Stimulated activated CD4-positive, alpha-beta T cell treated with anti-CD3 and anti-CD28 coated beads, Interleukin-12 subunit alpha, Interleukin-12 subunit beta, amount 100 ng/mL, for 48 hours (primary cell): ENCODE measurements at regions not wholly inside any gene's neighbourhood (a gene's known extent, or its start where the extent isn't known, plus 50 kb on each side); places are given as distances from the start of the nearest gene placed in this dataset.

Experiments used
- DNase-seq, 3 donors: peaks; one replicate each; pipeline ENCODE4 v3.0.0-alpha.2; 2020; ENCODE audit warnings: low read depth in 2 of 3, low spot score in 1 of 3

DNA sequence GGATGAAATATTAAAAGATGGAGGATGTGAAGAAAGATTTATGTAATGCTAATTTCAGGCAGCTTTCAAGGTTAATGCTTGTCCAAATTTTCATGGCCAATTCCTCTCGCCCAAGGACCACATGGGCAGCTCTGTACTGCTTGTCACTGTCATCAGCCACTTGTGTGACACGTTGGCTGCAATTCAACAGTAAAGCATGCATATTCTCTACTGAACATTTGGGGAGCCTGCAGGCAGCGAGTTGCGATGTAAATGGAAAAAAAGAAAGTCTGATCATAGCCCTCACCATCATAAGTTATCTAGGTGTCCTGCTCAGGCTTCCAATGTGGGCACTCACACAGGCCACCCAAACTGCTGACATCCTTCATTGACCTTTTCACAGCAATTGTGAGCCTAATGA is 1026.8 kb upstream of the NR2F2 start:
- no peak for DNase-seq

GRCh38 chr15:95304151-95304946 is 1026.2 kb upstream of the NR2F2 start:
- DNase-seq: no peak

DNA sequence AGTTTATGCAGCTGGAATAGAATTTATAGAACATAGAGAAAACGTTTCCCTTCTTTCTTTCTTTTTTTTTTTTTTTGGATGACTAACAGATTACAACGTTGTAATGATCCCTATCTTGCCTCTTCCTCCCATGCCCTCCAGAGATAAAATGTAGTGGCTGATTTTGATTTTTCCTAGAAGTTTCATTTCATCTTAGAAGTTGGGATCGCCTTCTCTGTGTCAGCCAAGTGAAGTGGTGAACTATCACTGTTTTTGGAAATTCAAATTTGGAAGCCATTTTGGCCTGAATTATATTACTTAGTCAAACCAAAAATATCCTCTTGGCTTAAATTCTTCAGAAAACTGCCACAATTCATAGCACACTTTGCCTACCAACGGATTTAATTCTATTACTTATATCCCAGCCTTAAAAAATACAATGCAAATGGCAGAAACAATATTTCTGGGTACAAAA is 1025.5 kb upstream of the NR2F2 start:
- DNase-seq: no peak

DNA sequence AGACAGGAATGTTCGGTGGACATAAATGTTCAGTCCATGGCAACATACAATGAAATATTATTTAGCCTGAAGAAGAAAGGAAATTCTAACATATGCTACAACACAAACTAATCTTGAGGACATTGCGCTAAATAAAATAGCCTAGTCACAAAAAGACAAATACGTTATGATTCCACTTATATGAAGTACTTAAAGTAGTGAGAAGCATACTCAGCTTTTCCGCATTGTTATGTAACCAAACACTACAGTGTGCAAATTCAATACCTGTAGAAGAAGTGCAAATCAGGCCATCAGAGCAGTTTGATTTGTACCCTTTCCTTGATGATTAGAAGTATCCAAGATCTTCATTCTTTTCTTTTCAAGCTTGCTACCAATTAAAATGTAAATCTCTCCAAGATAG is 1023.4 kb upstream of the NR2F2 start:
- no peak for DNase-seq

DNA sequence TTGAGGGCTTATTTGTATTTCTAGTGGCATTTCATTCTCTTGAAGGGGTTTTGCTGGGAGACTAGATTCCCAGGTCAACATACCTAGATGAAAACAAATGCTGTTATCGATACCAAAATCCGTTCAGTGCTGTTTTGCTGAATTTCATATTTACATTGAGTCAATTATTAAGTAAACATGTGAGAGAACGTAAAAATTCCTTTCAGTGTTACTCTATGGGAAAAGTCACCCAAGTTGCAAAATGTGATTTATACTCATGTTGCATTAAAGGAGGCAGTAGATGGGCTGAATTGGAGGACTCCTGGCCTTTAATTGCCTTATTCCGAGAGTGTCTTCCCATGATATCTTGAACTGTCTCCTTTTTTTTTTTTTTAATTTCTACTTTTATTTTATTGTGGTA is 1011.3 kb upstream of the NR2F2 start:
- DNase-seq: no peak

GRCh38 chr15:95323796-95324195 is 1006.7 kb upstream of the NR2F2 start:
- no peak for DNase-seq

DNA sequence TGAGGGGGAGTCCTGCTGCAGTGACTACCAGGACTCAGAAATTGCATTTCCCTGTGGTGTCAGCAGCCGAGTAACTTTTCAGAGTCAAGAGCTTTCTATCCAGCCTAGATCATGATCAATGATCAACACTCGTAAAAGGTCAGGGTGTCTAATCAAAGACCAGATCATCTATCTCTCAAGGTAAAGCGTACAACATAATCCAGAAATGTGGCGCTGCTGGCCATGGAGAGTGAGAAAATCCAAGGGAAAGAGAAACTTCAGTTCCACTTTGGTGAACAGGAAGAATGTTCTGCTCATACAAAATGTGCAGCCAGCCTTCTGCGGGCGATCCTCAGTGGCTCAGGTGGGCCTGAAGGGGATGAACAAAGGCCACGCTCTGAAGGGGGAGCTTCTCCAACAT is 1005.8 kb upstream of the NR2F2 start:
- DNase-seq: no peak

DNA sequence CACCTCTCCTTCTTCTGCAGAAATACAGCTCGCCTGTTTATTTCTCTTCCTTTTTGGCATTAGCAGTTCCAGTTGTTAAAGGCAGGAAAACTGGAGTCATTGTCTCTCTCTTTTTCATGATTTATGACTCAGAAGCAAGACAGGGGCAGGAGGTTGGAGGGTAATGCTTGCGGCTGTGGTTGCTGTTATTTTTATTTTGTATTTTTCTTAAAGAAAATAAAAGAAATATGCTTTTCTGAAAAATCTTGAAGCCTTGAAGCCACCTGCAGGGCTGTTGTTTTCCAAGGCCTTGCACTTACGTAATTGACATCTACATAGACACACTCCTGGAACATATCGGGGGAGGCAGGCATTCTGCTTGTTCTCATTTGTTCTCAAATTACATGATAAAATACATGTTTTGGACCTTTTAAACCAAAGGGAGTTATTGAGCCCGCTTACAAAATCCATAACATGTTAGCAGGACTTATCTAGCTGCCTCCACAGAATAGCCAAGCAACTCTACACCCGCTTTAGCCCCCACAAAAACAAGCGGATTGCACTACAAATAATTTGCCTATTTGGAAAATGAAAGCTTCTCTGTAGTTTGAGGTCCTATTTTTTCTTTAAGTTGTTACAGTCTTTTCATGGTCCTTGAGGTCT is 1004.6 kb upstream of the NR2F2 start:
- DNase-seq: no peak

DNA sequence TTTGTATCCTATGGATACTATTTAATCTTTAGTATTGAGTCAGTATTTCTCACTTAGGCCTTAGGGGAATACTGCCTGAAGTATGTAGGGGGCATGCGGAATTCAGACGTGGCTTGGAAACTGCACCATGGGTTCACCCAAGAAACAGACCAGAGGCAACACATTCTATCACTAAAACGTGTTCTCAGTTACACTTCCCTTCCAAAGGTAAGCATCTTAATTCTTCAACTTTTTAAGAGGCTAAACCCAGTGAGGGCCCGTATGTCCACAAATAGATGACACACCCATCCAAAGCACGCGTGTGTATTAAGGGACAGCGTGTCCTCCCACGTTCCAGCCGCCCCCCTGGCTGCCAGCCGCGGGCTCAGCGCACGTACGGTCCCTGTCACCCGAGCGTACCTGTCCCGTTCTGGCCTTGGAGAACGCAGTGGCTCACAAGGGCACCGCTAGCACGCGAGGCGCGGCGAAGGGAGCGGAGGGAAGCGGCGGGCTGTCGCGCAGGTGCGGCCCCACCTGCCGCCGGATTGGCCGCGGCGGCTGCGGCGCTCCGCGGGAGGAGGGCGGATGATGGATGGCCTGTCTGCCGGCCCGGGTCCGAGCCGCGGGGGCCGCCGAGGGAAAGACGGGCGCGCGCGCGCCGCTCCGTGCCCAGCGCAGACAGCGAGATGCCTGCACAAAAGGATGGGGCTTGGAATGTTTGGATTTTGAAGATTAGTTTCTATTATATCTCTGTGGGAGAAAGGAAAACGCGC is 1003.9 kb upstream of the NR2F2 start:
- no peak for DNase-seq

DNA sequence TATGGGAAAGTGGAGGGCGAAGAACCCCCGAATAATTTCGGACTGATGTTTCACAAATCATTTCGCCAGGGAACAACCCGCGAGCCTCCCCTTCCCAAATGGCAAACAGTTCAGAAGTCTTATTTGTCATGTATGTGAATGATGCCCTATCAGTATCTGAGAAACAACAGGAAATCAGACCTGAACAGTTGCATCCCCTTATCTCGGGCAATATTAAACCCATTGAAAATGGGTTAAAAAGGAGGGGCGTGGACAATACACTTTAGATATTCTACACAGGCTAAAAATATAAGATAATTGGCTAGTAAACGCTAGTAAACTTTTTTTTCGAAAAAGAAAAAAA is 1003.3 kb upstream of the NR2F2 start:
- DNase-seq: no peak

- DNase-seq: no peak
Measured at GRCh38 chr15:95327661-95328060, 1002.8 kb upstream of the NR2F2 start.

DNA sequence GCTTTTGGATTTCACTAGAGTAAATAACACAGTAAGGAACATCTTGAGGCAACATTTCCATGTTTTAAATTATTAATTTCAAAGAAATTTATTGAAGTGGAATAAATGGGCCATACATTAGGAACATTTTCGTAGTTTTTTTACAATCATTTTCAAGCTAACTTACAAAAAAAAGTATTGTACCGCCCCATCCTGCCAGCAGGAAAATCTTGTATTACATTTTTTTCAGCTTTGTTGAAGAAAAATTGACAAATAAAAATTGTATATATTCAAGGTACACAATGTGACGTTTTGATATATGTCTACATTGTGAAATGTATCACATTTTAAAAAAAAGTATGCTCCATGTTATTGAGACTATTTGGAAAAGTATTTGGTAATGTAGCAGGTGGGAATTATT is 1001.9 kb upstream of the NR2F2 start:
- no peak for DNase-seq

GRCh38 chr15:95329362-95329761 is 1001.1 kb upstream of the NR2F2 start:
- no peak for DNase-seq

DNA sequence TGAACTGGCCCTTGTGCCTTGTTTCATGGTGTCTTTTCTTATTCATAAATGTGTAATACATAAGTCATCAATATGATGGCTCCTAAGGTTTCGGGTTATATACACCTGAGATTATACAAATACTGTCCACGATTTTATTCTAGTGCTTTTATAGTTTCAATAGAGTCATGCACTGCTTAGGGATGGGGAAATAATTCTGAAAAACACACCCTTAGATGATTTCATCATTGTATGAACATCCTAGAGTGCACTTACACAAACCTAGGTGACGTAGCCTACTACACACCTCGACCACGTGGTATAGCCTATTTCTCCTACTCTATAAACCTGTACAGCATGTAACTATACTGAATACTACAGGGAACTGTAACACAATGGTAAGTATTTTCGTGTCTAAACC is 988.8 kb upstream of the NR2F2 start:
- no peak for DNase-seq

DNA sequence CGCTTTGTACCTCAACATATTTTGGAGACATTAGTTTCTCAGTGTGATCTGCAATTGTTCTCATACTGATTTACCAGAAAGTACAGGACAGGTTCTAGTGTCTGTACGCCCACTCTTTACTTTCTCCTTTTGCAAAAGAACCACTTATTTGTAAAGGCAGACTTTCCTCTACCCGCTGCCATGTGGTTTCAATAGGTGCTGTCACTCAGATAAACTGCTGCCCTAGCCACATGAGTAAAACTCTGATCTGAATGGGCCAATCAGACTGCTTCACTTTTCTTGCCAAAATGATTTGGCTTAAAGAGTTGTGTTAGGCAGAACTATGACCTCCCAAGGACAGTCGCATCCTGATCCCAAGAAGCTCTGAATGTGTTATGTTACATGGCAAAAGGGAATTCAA is 984.6 kb upstream of the NR2F2 start:
- no peak for DNase-seq

GRCh38 chr15:95346721-95347475 is 983.6 kb upstream of the NR2F2 start:
- DNase-seq: no peak

GRCh38 chr15:95347837-95348236 is 982.7 kb upstream of the NR2F2 start:
- DNase-seq: no peak

DNA sequence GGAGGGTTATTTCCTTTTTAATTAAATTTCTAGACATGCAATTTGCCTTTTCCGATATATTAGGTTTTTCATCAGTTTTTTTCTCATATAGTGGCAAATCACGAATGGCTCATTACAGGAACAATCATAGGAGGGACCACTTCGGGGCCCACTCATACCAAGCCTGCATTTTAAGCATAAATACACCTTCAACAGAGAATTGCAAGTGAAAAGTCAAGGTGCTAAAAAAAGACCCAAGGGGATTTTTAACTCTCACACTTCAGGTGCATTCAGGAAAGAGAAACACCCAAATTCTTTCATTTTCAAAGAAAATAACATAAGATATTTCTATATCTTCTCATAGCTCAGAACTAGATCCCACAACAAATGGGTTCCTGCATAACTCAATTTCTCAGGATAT is 979.6 kb upstream of the NR2F2 start:
- no peak for DNase-seq

DNA sequence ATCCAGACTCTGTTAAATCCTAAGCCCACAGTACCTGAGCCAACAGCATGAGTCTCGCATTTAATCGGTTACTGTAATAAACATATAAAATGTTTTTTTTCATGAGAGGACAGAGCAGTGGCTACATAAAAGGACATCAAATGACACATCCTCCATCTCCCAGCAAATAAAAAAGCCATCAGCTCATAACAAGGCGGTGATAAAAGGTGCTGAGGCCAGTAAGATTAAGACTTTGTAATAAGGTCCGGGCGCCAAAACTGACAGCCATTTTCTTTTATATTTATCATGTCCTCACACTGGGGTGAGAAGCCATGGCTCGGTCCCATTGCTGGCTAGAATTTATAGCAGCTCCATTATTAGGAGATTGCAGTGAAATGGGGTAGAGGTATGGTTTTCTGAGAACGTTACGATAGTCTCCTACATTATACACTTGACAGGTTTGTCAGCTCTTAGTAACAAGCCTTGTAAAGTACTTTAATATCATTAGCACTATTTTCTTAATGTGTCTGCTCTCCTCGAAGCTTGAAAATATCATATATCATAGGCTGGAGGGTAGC is 977.8 kb upstream of the NR2F2 start:
- no peak for DNase-seq

- no peak for DNase-seq
Measured at GRCh38 chr15:95353512-95353911, 977.0 kb upstream of the NR2F2 start.

DNA sequence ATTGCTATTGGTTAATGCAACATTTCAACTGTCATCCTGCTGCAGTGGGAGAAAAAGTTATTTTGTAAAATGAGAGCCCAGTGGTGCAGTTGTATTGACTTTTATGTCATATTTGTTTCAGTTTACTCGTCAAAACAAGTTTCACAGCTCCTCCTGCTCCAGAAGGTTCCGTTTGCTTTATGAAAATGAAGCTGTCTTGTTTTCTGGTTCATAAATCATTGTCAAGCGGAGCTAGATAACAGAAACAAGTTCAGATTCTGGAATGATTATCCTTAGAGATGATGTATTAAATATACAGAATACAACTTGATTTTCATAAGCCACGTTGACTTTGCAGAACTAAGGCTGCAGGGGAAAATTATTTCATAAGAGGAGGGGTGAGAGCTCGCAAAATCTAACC is 970.5 kb upstream of the NR2F2 start:
- DNase-seq: no peak
